GM23338 (cell line): ENCODE measurements at regions not wholly inside any gene's neighbourhood (a gene's known extent, or its start where the extent isn't known, plus 50 kb on each side); places are given as distances from the start of the nearest gene placed in this dataset.

Experiments
- ATAC-seq: fragments of 200-7000 bp; cut with Tn5 transposase; 3 replicates; pipeline ENCODE4 v1.9.1; 2020
- DNase-seq: peaks from one replicate; pipeline ENCODE4 v3.0.0-alpha.2; 2015; ENCODE audit warnings: low spot score
- H2AFZ ChIP-seq: fragments of 200-600 bp; sonication (generic); 2 replicates; pipeline ENCODE4 v1.8.0; 2016; ENCODE audit warnings: antibody characterized with exemption, mild to moderate bottlenecking, moderate library complexity
- H3F3A ChIP-seq: fragments of 200-600 bp; sonication (generic); replicated peaks from 2 replicates; pipeline ENCODE4 v1.8.0; 2017; ENCODE audit warnings: antibody characterized with exemption, mixed run types, low read depth
- H3K27ac ChIP-seq: fragments of 200-600 bp; sonication (generic); 2 replicates; pipeline ENCODE4 v1.6.1; 2016; ENCODE audit warnings: low read depth
- H3K27me3 ChIP-seq: fragments of 200-600 bp; sonication (generic); 2 replicates; pipeline ENCODE4 v1.8.0; 2016; ENCODE audit warnings: mild to moderate bottlenecking, mixed run types, moderate library complexity; ENCODE audit not compliant: insufficient read depth
- H3K36me3 ChIP-seq: fragments of 200-600 bp; sonication (generic); 2 replicates; pipeline ENCODE4 v1.8.0; 2016; ENCODE audit warnings: mild to moderate bottlenecking; ENCODE audit not compliant: insufficient read depth
- H3K4me1 ChIP-seq: fragments of 200-600 bp; sonication (generic); 2 replicates; pipeline ENCODE4 v1.8.0; 2016; ENCODE audit warnings: mild to moderate bottlenecking, moderate library complexity; ENCODE audit not compliant: insufficient read depth
- H3K4me2 ChIP-seq: fragments of 200-600 bp; sonication (generic); 2 replicates; pipeline ENCODE4 v1.7.1; 2017; ENCODE audit warnings: mixed run types
- H3K4me3 ChIP-seq: fragments of 200-600 bp; sonication (generic); 2 replicates; pipeline ENCODE4 v1.6.1; 2016; ENCODE audit warnings: mixed run types
- H3K79me2 ChIP-seq: fragments of 200-600 bp; sonication (generic); replicated peaks from 2 replicates; pipeline ENCODE4 v1.8.0; 2017; ENCODE audit warnings: mild to moderate bottlenecking; ENCODE audit not compliant: insufficient read depth
- H3K9me2 ChIP-seq: fragments of 200-600 bp; sonication (generic); 2 replicates; pipeline ENCODE4 v1.8.0; 2017; ENCODE audit not compliant: insufficient read depth
- H4K20me1 ChIP-seq: fragments of 200-600 bp; sonication (generic); replicated peaks from 2 replicates; pipeline ENCODE4 v1.8.0; 2017; ENCODE audit warnings: mild to moderate bottlenecking; ENCODE audit not compliant: insufficient read depth
- H3K27ac Mint-ChIP-seq: 2 replicates; pipeline ENCODE4 v1.8.0; 2020; ENCODE audit warnings: inconsistent platforms, mild to moderate bottlenecking, moderate library complexity, mixed read lengths
- H3K27me3 Mint-ChIP-seq: 3 replicates; pipeline ENCODE4 v1.8.0; 2022; ENCODE audit warnings: low read depth, mild to moderate bottlenecking, moderate library complexity, mixed read lengths, inconsistent platforms; ENCODE audit not compliant: insufficient read depth, poor library complexity
- H3K36me3 Mint-ChIP-seq: 3 replicates; pipeline ENCODE4 v1.8.0; 2021; ENCODE audit warnings: low read depth, mild to moderate bottlenecking, inconsistent platforms, moderate library complexity, mixed read lengths
- H3K4me1 Mint-ChIP-seq: 3 replicates; pipeline ENCODE4 v1.8.0; 2020; ENCODE audit warnings: mild to moderate bottlenecking, inconsistent platforms, mixed read lengths
- H3K4me3 Mint-ChIP-seq: 3 replicates; pipeline ENCODE4 v1.8.0; 2021; ENCODE audit warnings: moderate library complexity, mild to moderate bottlenecking, inconsistent platforms, mixed read lengths
- H3K9me3 Mint-ChIP-seq: 3 replicates; pipeline ENCODE4 v1.8.0; 2020; ENCODE audit warnings: moderate library complexity, mild to moderate bottlenecking, inconsistent platforms, mixed read lengths
- CREB1 ChIP-seq: fragments of 250-450 bp; sonication (Bioruptor Pico); IDR thresholded peaks from 2 replicates; pipeline ENCODE4 v1.5.0; 2020; ENCODE audit warnings: low read depth, mild to moderate bottlenecking, moderate library complexity
- CTCF ChIP-seq, 2 experiments: fragments of 200-600 bp in 1 of 2; sonication (generic) in 1 of 2; conservative IDR thresholded peaks; 2 replicates each; pipeline versions ENCODE4 v1.5.1 to v1.6.1; 2016 to 2017; ENCODE audit warnings: antibody characterized with exemption in 2 of 2, low read depth in 2 of 2, mild to moderate bottlenecking in 2 of 2, moderate library complexity in 1 of 2
- ETS1 ChIP-seq: IDR thresholded peaks from 2 replicates; pipeline ENCODE4 v1.6.1; 2016; ENCODE audit warnings: antibody characterized with exemption
- JUNB ChIP-seq: IDR thresholded peaks from one replicate; pipeline ENCODE4 v1.6.1; 2016; ENCODE audit warnings: antibody characterized with exemption; ENCODE audit not compliant: unreplicated experiment
- POLR2AphosphoS5 ChIP-seq: IDR thresholded peaks from 2 replicates; pipeline ENCODE4 v1.6.1; 2016; ENCODE audit warnings: antibody characterized with exemption, low read depth
- STAT1 ChIP-seq: IDR thresholded peaks from one replicate; pipeline ENCODE4 v1.6.1; 2016; ENCODE audit warnings: antibody characterized with exemption; ENCODE audit not compliant: unreplicated experiment
- ZNF114 ChIP-seq: fragments of 250-450 bp; sonication (Bioruptor Pico); IDR thresholded peaks from 2 replicates; pipeline ENCODE4 v1.5.0; 2020; ENCODE audit warnings: mild to moderate bottlenecking, moderate library complexity
- ZNF331 ChIP-seq: fragments of 250-450 bp; sonication (Bioruptor Pico); IDR thresholded peaks from 2 replicates; pipeline ENCODE4 v1.5.0; 2020; ENCODE audit warnings: low read depth, mild to moderate bottlenecking, moderate library complexity
- TF ChIP-seq, protein P1 (sequence below): fragments of 250-450 bp; sonication (Bioruptor Pico); IDR thresholded peaks from 2 replicates; pipeline ENCODE4 v1.5.0; 2020; ENCODE audit warnings: mild to moderate bottlenecking, moderate library complexity

DNA sequence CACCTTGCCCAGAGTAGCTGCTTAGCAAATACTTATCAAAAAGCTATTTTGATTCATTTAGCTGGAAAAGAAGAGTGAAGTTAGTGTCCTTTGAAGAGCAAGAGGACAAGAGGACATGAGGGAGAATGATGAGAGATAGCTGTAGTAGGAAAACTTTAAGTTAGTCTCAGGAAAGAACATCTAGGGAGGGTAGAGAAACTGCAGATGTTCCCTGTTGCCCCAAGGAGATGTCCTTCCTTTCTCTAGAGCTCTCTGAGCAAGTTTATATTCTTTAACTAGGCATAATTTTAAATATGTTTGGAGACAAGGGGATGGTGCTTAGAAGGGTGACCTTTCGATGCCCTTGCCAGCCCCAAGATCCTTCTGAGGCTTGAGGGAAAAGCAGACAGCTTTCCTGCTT lies 529.1 kb upstream of the TBX3 start (continued):
- TF ChIP-seq, protein P1, sequence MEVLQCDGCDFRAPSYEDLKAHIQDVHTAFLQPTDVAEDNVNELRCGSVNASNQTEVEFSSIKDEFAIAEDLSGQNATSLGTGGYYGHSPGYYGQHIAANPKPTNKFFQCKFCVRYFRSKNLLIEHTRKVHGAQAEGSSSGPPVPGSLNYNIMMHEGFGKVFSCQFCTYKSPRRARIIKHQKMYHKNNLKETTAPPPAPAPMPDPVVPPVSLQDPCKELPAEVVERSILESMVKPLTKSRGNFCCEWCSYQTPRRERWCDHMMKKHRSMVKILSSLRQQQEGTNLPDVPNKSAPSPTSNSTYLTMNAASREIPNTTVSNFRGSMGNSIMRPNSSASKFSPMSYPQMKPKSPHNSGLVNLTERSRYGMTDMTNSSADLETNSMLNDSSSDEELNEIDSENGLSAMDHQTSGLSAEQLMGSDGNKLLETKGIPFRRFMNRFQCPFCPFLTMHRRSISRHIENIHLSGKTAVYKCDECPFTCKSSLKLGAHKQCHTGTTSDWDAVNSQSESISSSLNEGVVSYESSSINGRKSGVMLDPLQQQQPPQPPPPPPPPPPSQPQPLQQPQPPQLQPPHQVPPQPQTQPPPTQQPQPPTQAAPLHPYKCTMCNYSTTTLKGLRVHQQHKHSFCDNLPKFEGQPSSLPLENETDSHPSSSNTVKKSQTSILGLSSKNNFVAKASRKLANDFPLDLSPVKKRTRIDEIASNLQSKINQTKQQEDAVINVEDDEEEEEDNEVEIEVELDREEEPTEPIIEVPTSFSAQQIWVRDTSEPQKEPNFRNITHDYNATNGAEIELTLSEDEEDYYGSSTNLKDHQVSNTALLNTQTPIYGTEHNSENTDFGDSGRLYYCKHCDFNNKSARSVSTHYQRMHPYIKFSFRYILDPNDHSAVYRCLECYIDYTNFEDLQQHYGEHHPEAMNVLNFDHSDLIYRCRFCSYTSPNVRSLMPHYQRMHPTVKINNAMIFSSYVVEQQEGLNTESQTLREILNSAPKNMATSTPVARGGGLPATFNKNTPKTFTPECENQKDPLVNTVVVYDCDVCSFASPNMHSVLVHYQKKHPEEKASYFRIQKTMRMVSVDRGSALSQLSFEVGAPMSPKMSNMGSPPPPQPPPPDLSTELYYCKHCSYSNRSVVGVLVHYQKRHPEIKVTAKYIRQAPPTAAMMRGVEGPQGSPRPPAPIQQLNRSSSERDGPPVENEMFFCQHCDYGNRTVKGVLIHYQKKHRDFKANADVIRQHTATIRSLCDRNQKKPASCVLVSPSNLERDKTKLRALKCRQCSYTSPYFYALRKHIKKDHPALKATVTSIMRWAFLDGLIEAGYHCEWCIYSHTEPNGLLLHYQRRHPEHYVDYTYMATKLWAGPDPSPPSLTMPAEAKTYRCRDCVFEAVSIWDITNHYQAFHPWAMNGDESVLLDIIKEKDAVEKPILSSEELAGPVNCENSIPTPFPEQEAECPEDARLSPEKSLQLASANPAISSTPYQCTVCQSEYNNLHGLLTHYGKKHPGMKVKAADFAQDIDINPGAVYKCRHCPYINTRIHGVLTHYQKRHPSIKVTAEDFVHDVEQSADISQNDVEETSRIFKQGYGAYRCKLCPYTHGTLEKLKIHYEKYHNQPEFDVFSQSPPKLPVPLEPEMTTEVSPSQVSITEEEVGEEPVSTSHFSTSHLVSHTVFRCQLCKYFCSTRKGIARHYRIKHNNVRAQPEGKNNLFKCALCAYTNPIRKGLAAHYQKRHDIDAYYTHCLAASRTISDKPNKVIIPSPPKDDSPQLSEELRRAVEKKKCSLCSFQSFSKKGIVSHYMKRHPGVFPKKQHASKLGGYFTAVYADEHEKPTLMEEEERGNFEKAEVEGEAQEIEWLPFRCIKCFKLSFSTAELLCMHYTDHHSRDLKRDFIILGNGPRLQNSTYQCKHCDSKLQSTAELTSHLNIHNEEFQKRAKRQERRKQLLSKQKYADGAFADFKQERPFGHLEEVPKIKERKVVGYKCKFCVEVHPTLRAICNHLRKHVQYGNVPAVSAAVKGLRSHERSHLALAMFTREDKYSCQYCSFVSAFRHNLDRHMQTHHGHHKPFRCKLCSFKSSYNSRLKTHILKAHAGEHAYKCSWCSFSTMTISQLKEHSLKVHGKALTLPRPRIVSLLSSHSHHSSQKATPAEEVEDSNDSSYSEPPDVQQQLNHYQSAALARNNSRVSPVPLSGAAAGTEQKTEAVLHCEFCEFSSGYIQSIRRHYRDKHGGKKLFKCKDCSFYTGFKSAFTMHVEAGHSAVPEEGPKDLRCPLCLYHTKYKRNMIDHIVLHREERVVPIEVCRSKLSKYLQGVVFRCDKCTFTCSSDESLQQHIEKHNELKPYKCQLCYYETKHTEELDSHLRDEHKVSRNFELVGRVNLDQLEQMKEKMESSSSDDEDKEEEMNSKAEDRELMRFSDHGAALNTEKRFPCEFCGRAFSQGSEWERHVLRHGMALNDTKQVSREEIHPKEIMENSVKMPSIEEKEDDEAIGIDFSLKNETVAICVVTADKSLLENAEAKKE (CRISPR knock-in tag), result no peak
- TF ChIP-seq STAT1 (no peak), POLR2AphosphoS5 (no peak), ZNF114 (no peak), CTCF (conservative IDR thresholded peaks at IDR 0.05; ENCODE audit: low read depth in 2 of 2) (no peak)

- no peak overlapping the region for H3K4me3 ChIP-seq
- Mint-ChIP-seq H3K27ac (no peak overlapping the region), H3K4me1 (peaks cover 15% of the 10 kb centered on the region), H3K4me3 (no peak overlapping the region), H3K27me3 (no peaks in the 10 kb centered on the region), H3K36me3 (no peaks in the 10 kb centered on the region; the same call in 2 of the 3 replicates), H3K9me3 (no peaks in the 10 kb centered on the region; the same call in 1 of the 3 replicates)
- no peaks in the 10 kb centered on the region for H3F3A ChIP-seq
- no peaks in the 10 kb centered on the region for H3K27me3 ChIP-seq
- H3K4me1 ChIP-seq, result peaks cover 9% of the 10 kb centered on the region; the same call in 1 of the 2 replicates
- no peak overlapping the region for H3K27ac ChIP-seq
- no peaks in the 10 kb centered on the region for H3K36me3 ChIP-seq
- no peaks in the 10 kb centered on the region for H3K9me2 ChIP-seq
- H2AFZ ChIP-seq, result no peak overlapping the region
- no peaks in the 10 kb centered on the region for H3K79me2 ChIP-seq
- DNase-seq (no peak), ATAC-seq (no peak)
- no peak for TF ChIP-seq CREB1 (CRISPR knock-in tag)
- TF ChIP-seq CTCF (conservative IDR thresholded peaks at IDR 0.05; ENCODE audit: low read depth in 2 of 2), result no peak
- TF ChIP-seq ZNF331 (CRISPR knock-in tag), result no peak
- TF ChIP-seq ETS1, result no peak
- no peak for TF ChIP-seq ZNF114
- no peak for TF ChIP-seq JUNB
- TF ChIP-seq POLR2AphosphoS5, result no peak
- no peak for TF ChIP-seq STAT1
- no peak overlapping the region for H3K4me2 ChIP-seq
- no peaks in the 10 kb centered on the region for H4K20me1 ChIP-seq
Measured at GRCh38 chr12:115212356-115212755, 528.4 kb upstream of the TBX3 start.
